ENCODE measurements at regions not wholly inside any gene's neighbourhood (a gene's known extent, or its start where the extent isn't known, plus 50 kb on each side); places are given as distances from the start of the nearest gene placed in this dataset.

GRCh38 chr15:62946940-62947339, 95.6 kb upstream of the TPM1 start:
- no peaks in the 10 kb centered on the region for H3K9me3 ChIP-seq (ENCODE audit: low read depth, low read length)
- peaks cover 8% of the 10 kb centered on the region for H3K27me3 ChIP-seq (ENCODE audit: insufficient read depth, low read length)
- H3K4me3 ChIP-seq (ENCODE audit: low read length) = no peak overlapping the region
- H3K4me1 ChIP-seq (ENCODE audit: insufficient read depth, low read length) = peaks cover 4% of the 10 kb centered on the region

GRCh38 chr15:62950462-62950931, 92.0 kb upstream of the TPM1 start:
- Histone ChIP-seq H3K4me1 (ENCODE audit: insufficient read depth, low read length) (peaks cover 2% of the 10 kb centered on the region), H3K4me3 (ENCODE audit: low read length) (no peak overlapping the region), H3K9me3 (ENCODE audit: low read depth, low read length) (no peaks in the 10 kb centered on the region), H3K27me3 (ENCODE audit: insufficient read depth, low read length) (peaks cover 22% of the 10 kb centered on the region)

GRCh38 chr15:62951481-62951880, 91.1 kb upstream of the TPM1 start:
- H3K27me3 ChIP-seq (ENCODE audit: insufficient read depth, low read length) = peaks cover 22% of the 10 kb centered on the region
- H3K4me1 ChIP-seq (ENCODE audit: insufficient read depth, low read length) = no peaks in the 10 kb centered on the region
- no peak overlapping the region for H3K4me3 ChIP-seq (ENCODE audit: low read length)
- no peaks in the 10 kb centered on the region for H3K9me3 ChIP-seq (ENCODE audit: low read depth, low read length)

- no peak overlapping the region for H3K4me3 ChIP-seq (ENCODE audit: low read length)
Observed at GRCh38 chr15:62953021-62953420, 89.5 kb upstream of the TPM1 start.

GRCh38 chr15:62953496-62954045, 89.0 kb upstream of the TPM1 start:
- H3K27me3 ChIP-seq (ENCODE audit: insufficient read depth, low read length) = peaks cover 22% of the 10 kb centered on the region
- no peaks in the 10 kb centered on the region for H3K9me3 ChIP-seq (ENCODE audit: low read depth, low read length)
- H3K4me3 ChIP-seq (ENCODE audit: low read length) = no peak overlapping the region
- H3K4me1 ChIP-seq (ENCODE audit: insufficient read depth, low read length) = no peaks in the 10 kb centered on the region

More at GRCh38 chr15:62953021-62953420, 89.5 kb upstream of the TPM1 start:
- no peaks in the 10 kb centered on the region for H3K4me1 ChIP-seq (ENCODE audit: insufficient read depth, low read length)
- H3K9me3 ChIP-seq (ENCODE audit: low read depth, low read length) = no peaks in the 10 kb centered on the region
- H3K27me3 ChIP-seq (ENCODE audit: insufficient read depth, low read length) = peaks cover 22% of the 10 kb centered on the region

GRCh38 chr15:62957130-62957529, 85.4 kb upstream of the TPM1 start:
- Histone ChIP-seq H3K4me1 (ENCODE audit: insufficient read depth, low read length) (no peaks in the 10 kb centered on the region), H3K4me3 (ENCODE audit: low read length) (no peak overlapping the region), H3K9me3 (ENCODE audit: low read depth, low read length) (no peaks in the 10 kb centered on the region), H3K27me3 (ENCODE audit: insufficient read depth, low read length) (peaks cover 14% of the 10 kb centered on the region)

- Histone ChIP-seq H3K4me3 (ENCODE audit: low read length) (no peak overlapping the region), H3K9me3 (ENCODE audit: low read depth, low read length) (no peaks in the 10 kb centered on the region), H3K4me1 (ENCODE audit: insufficient read depth, low read length) (no peaks in the 10 kb centered on the region), H3K27me3 (ENCODE audit: insufficient read depth, low read length) (no peaks in the 10 kb centered on the region)
Observed at GRCh38 chr15:62958528-62959363, 83.8 kb upstream of the TPM1 start.

GRCh38 chr15:62961134-62961533, 81.4 kb upstream of the TPM1 start:
- Histone ChIP-seq H3K4me3 (ENCODE audit: low read length) (no peak overlapping the region), H3K4me1 (ENCODE audit: insufficient read depth, low read length) (no peaks in the 10 kb centered on the region), H3K27me3 (ENCODE audit: insufficient read depth, low read length) (no peaks in the 10 kb centered on the region), H3K9me3 (ENCODE audit: low read depth, low read length) (no peaks in the 10 kb centered on the region)

GRCh38 chr15:62962101-62962995, 80.2 kb upstream of the TPM1 start:
- no peak overlapping the region for H3K4me3 ChIP-seq (ENCODE audit: low read length)
- H3K9me3 ChIP-seq (ENCODE audit: low read depth, low read length) = no peaks in the 10 kb centered on the region
- no peaks in the 10 kb centered on the region for H3K4me1 ChIP-seq (ENCODE audit: insufficient read depth, low read length)
- H3K27me3 ChIP-seq (ENCODE audit: insufficient read depth, low read length) = no peaks in the 10 kb centered on the region

- H3K4me1 ChIP-seq (ENCODE audit: insufficient read depth, low read length) = no peaks in the 10 kb centered on the region
Observed at GRCh38 chr15:62964251-62964650, 78.3 kb upstream of the TPM1 start.

GRCh38 chr15:62966294-62967078, 76.1 kb upstream of the TPM1 start:
- Histone ChIP-seq H3K9me3 (ENCODE audit: low read depth, low read length) (no peaks in the 10 kb centered on the region), H3K27me3 (ENCODE audit: insufficient read depth, low read length) (no peaks in the 10 kb centered on the region), H3K4me1 (ENCODE audit: insufficient read depth, low read length) (no peaks in the 10 kb centered on the region), H3K4me3 (ENCODE audit: low read length) (no peak overlapping the region)

More at GRCh38 chr15:62964251-62964650, 78.3 kb upstream of the TPM1 start:
- no peak overlapping the region for H3K4me3 ChIP-seq (ENCODE audit: low read length)
- H3K27me3 ChIP-seq (ENCODE audit: insufficient read depth, low read length) = no peaks in the 10 kb centered on the region
- no peaks in the 10 kb centered on the region for H3K9me3 ChIP-seq (ENCODE audit: low read depth, low read length)

- Histone ChIP-seq H3K4me3 (ENCODE audit: low read length) (no peak overlapping the region), H3K4me1 (ENCODE audit: insufficient read depth, low read length) (no peaks in the 10 kb centered on the region), H3K9me3 (ENCODE audit: low read depth, low read length) (no peaks in the 10 kb centered on the region), H3K27me3 (ENCODE audit: insufficient read depth, low read length) (no peaks in the 10 kb centered on the region)
Observed at GRCh38 chr15:62968699-62969098, 73.8 kb upstream of the TPM1 start.

- no peak overlapping the region for H3K4me3 ChIP-seq (ENCODE audit: low read length)
- H3K4me1 ChIP-seq (ENCODE audit: insufficient read depth, low read length) = no peaks in the 10 kb centered on the region
Observed at GRCh38 chr15:62969442-62970089, 73.0 kb upstream of the TPM1 start.

GRCh38 chr15:62972814-62973213, 69.7 kb upstream of the TPM1 start:
- H3K4me1 ChIP-seq (ENCODE audit: insufficient read depth, low read length) = no peaks in the 10 kb centered on the region

More at GRCh38 chr15:62969442-62970089, 73.0 kb upstream of the TPM1 start:
- Histone ChIP-seq H3K9me3 (ENCODE audit: low read depth, low read length) (no peaks in the 10 kb centered on the region), H3K27me3 (ENCODE audit: insufficient read depth, low read length) (no peaks in the 10 kb centered on the region)

More at GRCh38 chr15:62972814-62973213, 69.7 kb upstream of the TPM1 start:
- Histone ChIP-seq H3K27me3 (ENCODE audit: insufficient read depth, low read length) (no peaks in the 10 kb centered on the region), H3K9me3 (ENCODE audit: low read depth, low read length) (no peaks in the 10 kb centered on the region), H3K4me3 (ENCODE audit: low read length) (no peak overlapping the region)

Measured in mononuclear cell (primary cell).